ENCODE measurements at regions not wholly inside any gene's neighbourhood (a gene's known extent, or its start where the extent isn't known, plus 50 kb on each side); places are given as distances from the start of the nearest gene placed in this dataset.

DNA sequence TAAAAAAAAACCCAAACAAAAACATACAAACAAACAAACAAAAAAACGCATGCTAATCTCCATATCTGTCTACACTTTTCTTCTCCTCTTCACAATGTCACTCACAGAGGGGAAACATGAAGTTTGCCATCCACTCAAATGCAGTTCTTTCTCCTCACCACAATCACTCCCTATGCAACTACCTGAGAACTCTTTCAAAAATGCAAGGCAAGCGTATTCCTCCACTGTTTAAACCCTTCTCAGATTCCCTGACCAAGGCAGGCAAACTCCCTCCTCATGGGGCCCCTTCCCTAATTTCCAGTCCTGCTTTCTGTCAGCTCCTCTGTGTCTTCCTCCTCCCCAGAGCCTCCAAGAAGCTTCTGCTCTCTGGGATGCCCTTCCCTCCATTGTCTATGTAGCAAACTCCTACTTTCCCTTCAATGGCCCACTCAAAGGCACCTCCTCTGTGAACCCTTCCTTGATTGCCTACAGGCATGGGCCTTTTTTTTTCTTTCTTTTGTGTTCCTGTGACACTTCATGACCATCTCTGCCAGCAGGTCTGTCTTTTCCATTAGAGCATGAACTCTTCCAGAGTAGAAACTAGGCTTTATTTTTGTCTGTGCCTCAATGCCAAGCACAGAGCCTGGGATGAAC is 143.8 kb upstream of the SLC1A4 start:
- Histone ChIP-seq H3K9me3 (replicated peaks in 1 of 3) (no peaks in the 10 kb centered on the region), H3K27me3 (no peaks in the 10 kb centered on the region), H3K4me3 (no peak overlapping the region), H3K27ac (no peak overlapping the region), H3K36me3 (replicated peaks in 1 of 2) (no peaks in the 10 kb centered on the region), H3K4me1 (replicated peaks in 1 of 2) (peaks cover 0 to 10% of the 10 kb centered on the region in 2 donors)
- no peak for DNase-seq
- TF ChIP-seq CTCF (IDR thresholded peaks at IDR 0.05) (no peak), POLR2A (IDR thresholded peaks at IDR 0.05) (no peak)
- intact Hi-C loops (cut with DNase I) = no loop called here
- WGBS, 4 donors = 79 to 92% (median 85%) methylated on average over 2 of the region's 2 CpGs

DNA sequence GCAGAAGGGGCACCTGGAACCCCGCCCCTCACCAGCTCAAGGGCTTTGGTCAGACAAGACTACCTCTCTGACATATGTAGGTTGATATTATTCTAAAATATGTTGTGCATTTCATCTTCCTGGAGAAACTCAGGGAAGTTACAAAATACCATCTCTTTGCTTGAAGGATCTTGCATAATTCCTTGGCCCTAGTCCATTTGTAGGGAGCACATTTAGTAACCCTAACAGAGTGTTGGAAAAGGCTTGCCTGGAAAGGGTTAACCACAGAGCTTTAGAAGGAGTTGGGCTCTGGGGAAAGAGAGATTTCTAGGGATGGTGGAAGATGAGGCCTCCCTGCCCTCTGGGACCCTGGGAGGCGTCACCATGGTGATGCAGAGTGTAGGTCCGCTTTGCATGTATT is 143.0 kb upstream of the SLC1A4 start:
- WGBS, 4 donors = 76 to 92% (median 82%) methylated on average over 3 of the region's 3 CpGs
- Histone ChIP-seq H3K9me3 (replicated peaks in 1 of 3) (no peaks in the 10 kb centered on the region), H3K27ac (no peak overlapping the region), H3K4me3 (no peak overlapping the region), H3K36me3 (replicated peaks in 1 of 2) (no peaks in the 10 kb centered on the region), H3K4me1 (replicated peaks in 1 of 2) (peaks cover 0 to 2% of the 10 kb centered on the region in 2 donors), H3K27me3 (no peaks in the 10 kb centered on the region)
- DNase-seq = no peak
- TF ChIP-seq POLR2A (IDR thresholded peaks at IDR 0.05) = no peak
- TF ChIP-seq CTCF (IDR thresholded peaks at IDR 0.05) = no peak
- intact Hi-C loops (cut with DNase I) = no loop called here

GRCh38 chr2:64847930-64848329 is 141.3 kb upstream of the SLC1A4 start:
- Histone ChIP-seq H3K9me3 (replicated peaks in 1 of 3) (no peaks in the 10 kb centered on the region), H3K27me3 (no peaks in the 10 kb centered on the region), H3K4me1 (replicated peaks in 1 of 2) (no peaks in the 10 kb centered on the region), H3K36me3 (replicated peaks in 1 of 2) (no peaks in the 10 kb centered on the region), H3K4me3 (no peak overlapping the region), H3K27ac (no peak overlapping the region)
- TF ChIP-seq POLR2A (IDR thresholded peaks at IDR 0.05) (no peak), CTCF (IDR thresholded peaks at IDR 0.05) (no peak)
- WGBS, 4 donors = 77 to 98% (median 92%) methylated on average over 5 of the region's 5 CpGs
- intact Hi-C loops (cut with DNase I) = no loop called here
- DNase-seq = no peak

GRCh38 chr2:64848363-64848762 is 140.8 kb upstream of the SLC1A4 start:
- no peaks in the 10 kb centered on the region for H3K27me3 ChIP-seq
- TF ChIP-seq CTCF (IDR thresholded peaks at IDR 0.05) = no peak
- TF ChIP-seq POLR2A (IDR thresholded peaks at IDR 0.05) = no peak
- no peak overlapping the region for H3K27ac ChIP-seq
- intact Hi-C loops (cut with DNase I) = no loop called here
- no peaks in the 10 kb centered on the region for H3K36me3 ChIP-seq (replicated peaks in 1 of 2)
- WGBS, 4 donors = 90 to 96% (median 93%) methylated on average over 5 of the region's 5 CpGs
- no peaks in the 10 kb centered on the region for H3K4me1 ChIP-seq (replicated peaks in 1 of 2)
- H3K4me3 ChIP-seq = no peak overlapping the region
- DNase-seq = no peak
- H3K9me3 ChIP-seq (replicated peaks in 1 of 3) = no peaks in the 10 kb centered on the region
